PC-9 (cell line): ENCODE measurements at regions not wholly inside any gene's neighbourhood (a gene's known extent, or its start where the extent isn't known, plus 50 kb on each side); places are given as distances from the start of the nearest gene placed in this dataset.
"Not testable (repeated sequence)": the region's sequence is repeated elsewhere in the genome, so short reads cannot be mapped to it uniquely, and the experiment has no call there.

Experiments
- BruUV-seq: library from RNA; stranded (reverse); fragments of 400-500 nt; replicated peaks from 2 replicates; lab custom pipeline; 2021; lab: Mats Ljungman, UMichigan
- CTCF ChIA-PET: fragments of 300-600 bp; sonication (Branson Sonifier 250); formaldehyde crosslinking; loops from one replicate; lab custom pipeline; 2022; ENCODE audit warnings: antibody characterized with exemption; lab: Charles Lee
- POLR2A ChIA-PET: fragments of 300-600 bp; sonication (Branson Sonifier 250); formaldehyde crosslinking; loops from one replicate; lab custom pipeline; 2022; ENCODE audit warnings: antibody characterized with exemption; ENCODE audit not compliant: unreplicated experiment; lab: Charles Lee
- DNase-seq, 2 experiments: peaks; one replicate each; pipeline versions ENCODE4 v3.0.0 to v3.0.0-alpha.2; 2015 to 2022; ENCODE audit warnings: mixed read lengths in 1 of 2
- H2AFZ ChIP-seq: fragments of 200-600 bp; sonication (generic); 2 replicates; pipeline ENCODE4 v1.8.1; 2017; ENCODE audit warnings: antibody characterized with exemption
- H3F3A ChIP-seq: fragments of 200-600 bp; sonication (generic); 2 replicates; pipeline ENCODE4 v1.8.1; 2017; ENCODE audit warnings: antibody characterized with exemption, mild to moderate bottlenecking, low read depth; ENCODE audit not compliant: insufficient read depth
- H3K27ac ChIP-seq: fragments of 200-600 bp; sonication (generic); 2 replicates; pipeline ENCODE4 v1.6.1; 2016; ENCODE audit warnings: mixed run types
- H3K27me3 ChIP-seq: fragments of 200-600 bp; sonication (generic); 2 replicates; pipeline ENCODE4 v1.6.1; 2016; ENCODE audit warnings: low read depth, mixed run types; ENCODE audit not compliant: insufficient read depth
- H3K36me3 ChIP-seq: fragments of 200-600 bp; sonication (generic); 2 replicates; pipeline ENCODE4 v1.6.1; 2016; ENCODE audit warnings: low read depth, mixed run types
- H3K4me1 ChIP-seq: fragments of 200-600 bp; sonication (generic); replicated peaks from 2 replicates; pipeline ENCODE4 v1.6.1; 2016; ENCODE audit warnings: mixed run types; ENCODE audit not compliant: insufficient read depth
- H3K4me2 ChIP-seq: fragments of 200-600 bp; sonication (generic); 2 replicates; pipeline ENCODE4 v1.6.1; 2017; ENCODE audit warnings: mixed run types
- H3K4me3 ChIP-seq: fragments of 200-600 bp; sonication (generic); 2 replicates; pipeline ENCODE4 v1.6.1; 2016; ENCODE audit warnings: mixed run types
- H3K79me2 ChIP-seq: fragments of 200-600 bp; sonication (generic); 2 replicates; pipeline ENCODE4 v1.6.1; 2017; ENCODE audit warnings: low read depth, mixed run types
- H3K9me2 ChIP-seq: fragments of 200-600 bp; sonication (generic); 2 replicates; pipeline ENCODE4 v1.8.1; 2017; ENCODE audit warnings: mild to moderate bottlenecking; ENCODE audit not compliant: insufficient read depth
- H3K9me3 ChIP-seq: fragments of 200-600 bp; sonication (generic); 2 replicates; pipeline ENCODE4 v1.8.1; 2016; ENCODE audit warnings: low read depth; ENCODE audit not compliant: insufficient read depth
- H4K20me1 ChIP-seq: fragments of 200-600 bp; sonication (generic); 2 replicates; pipeline ENCODE4 v1.8.1; 2017; ENCODE audit not compliant: insufficient read depth
- CTCF ChIP-seq: fragments of 200-600 bp; sonication (generic); conservative IDR thresholded peaks from 2 replicates; pipeline ENCODE4 v1.6.1; 2017; ENCODE audit warnings: mixed run types, antibody characterized with exemption, mild to moderate bottlenecking, moderate library complexity
- EZH2 ChIP-seq: fragments of 200-600 bp; sonication (generic); IDR thresholded peaks from 2 replicates; pipeline ENCODE4 v1.8.0; 2017; ENCODE audit warnings: antibody characterized with exemption, low read depth
- intact Hi-C: fragments of 100-400 bp; cut with micrococcal nuclease; formaldehyde crosslinking; loops from one replicate; pipeline ENCODE4 v1.10.0; 2022; ENCODE audit not compliant: unreplicated experiment

GRCh38 chr2:16201848-16202247 is 261.5 kb downstream of the MYCN start:
- DNase-seq = no peak
- no peaks in the 10 kb centered on the region for H3K79me2 ChIP-seq
- H3K9me3 ChIP-seq = no peaks in the 10 kb centered on the region
- H2AFZ ChIP-seq = no peak overlapping the region
- H3K27ac ChIP-seq = no peak overlapping the region
- H3K9me2 ChIP-seq = no peaks in the 10 kb centered on the region
- H3K4me2 ChIP-seq = no peak overlapping the region
- ChIA-PET POLR2A (interaction anchor here (0.6 kb wide), 1 partner anchor 19 kb away, joined by 3 read pairs; no protein-coding TSS in a partner anchor), CTCF (no interaction called here)
- no peak overlapping the region for H3K4me3 ChIP-seq
- no peaks in the 10 kb centered on the region for H3F3A ChIP-seq
- intact Hi-C loops = no loop called here
- no peaks in the 10 kb centered on the region for H3K4me1 ChIP-seq
- H3K27me3 ChIP-seq = peaks cover 37% of the 10 kb centered on the region
- BruUV-seq = no TSS peak
- no peak for TF ChIP-seq CTCF
- no peak for TF ChIP-seq EZH2
- no peaks in the 10 kb centered on the region for H3K36me3 ChIP-seq
- no peaks in the 10 kb centered on the region for H4K20me1 ChIP-seq

GRCh38 chr2:16200554-16201193 is 260.3 kb downstream of the MYCN start:
- no peak for DNase-seq
- Histone ChIP-seq H3K36me3 (no peaks in the 10 kb centered on the region), H3K27me3 (peaks cover 41% of the 10 kb centered on the region), H3F3A (no peaks in the 10 kb centered on the region), H3K9me3 (no peaks in the 10 kb centered on the region), H3K9me2 (no peaks in the 10 kb centered on the region), H3K4me3 (no peak overlapping the region), H2AFZ (no peak overlapping the region), H3K27ac (no peak overlapping the region), H3K4me2 (no peak overlapping the region), H3K79me2 (no peaks in the 10 kb centered on the region), H3K4me1 (no peaks in the 10 kb centered on the region), H4K20me1 (no peaks in the 10 kb centered on the region)
- CTCF ChIA-PET = interaction anchor here (0.6 kb wide), 1 partner anchor 1064 kb away, joined by 3 read pairs; no protein-coding TSS in a partner anchor
- no peak for TF ChIP-seq EZH2
- TF ChIP-seq CTCF = no peak
- POLR2A ChIA-PET = no interaction called here
- no TSS peak for BruUV-seq
- intact Hi-C loops = no loop called here

GRCh38 chr2:16199882-16200553 is 259.7 kb downstream of the MYCN start:
- H4K20me1 ChIP-seq = no peaks in the 10 kb centered on the region
- CTCF ChIA-PET = interaction anchor here (0.6 kb wide), 1 partner anchor 1064 kb away, joined by 3 read pairs; no protein-coding TSS in a partner anchor
- H3K4me3 ChIP-seq = no peak overlapping the region
- no peaks in the 10 kb centered on the region for H3K9me3 ChIP-seq
- POLR2A ChIA-PET = no interaction called here
- H2AFZ ChIP-seq = no peak overlapping the region
- intact Hi-C loops = no loop called here
- no peak overlapping the region for H3K4me2 ChIP-seq
- no peak overlapping the region for H3K27ac ChIP-seq
- peaks cover 42% of the 10 kb centered on the region for H3K27me3 ChIP-seq
- no peaks in the 10 kb centered on the region for H3K9me2 ChIP-seq
- no peaks in the 10 kb centered on the region for H3K36me3 ChIP-seq
- no peaks in the 10 kb centered on the region for H3K79me2 ChIP-seq
- no peaks in the 10 kb centered on the region for H3K4me1 ChIP-seq
- no peak for TF ChIP-seq CTCF
- TF ChIP-seq EZH2 = no peak
- no peak for DNase-seq
- H3F3A ChIP-seq = no peaks in the 10 kb centered on the region
- no TSS peak for BruUV-seq

GRCh38 chr2:16199241-16199640 is 258.9 kb downstream of the MYCN start:
- H4K20me1 ChIP-seq, H3K4me3 ChIP-seq, H3F3A ChIP-seq, H3K9me2 ChIP-seq, H3K9me3 ChIP-seq, H3K79me2 ChIP-seq, H3K27ac ChIP-seq, intact Hi-C loops, H3K36me3 ChIP-seq, BruUV-seq, CTCF ChIA-PET, POLR2A ChIA-PET, DNase-seq, H3K4me1 ChIP-seq, H3K4me2 ChIP-seq, H2AFZ ChIP-seq: not testable (repeated sequence)
- peaks cover 35% of the 10 kb centered on the region for H3K27me3 ChIP-seq
